ENCODE measurements at regions not wholly inside any gene's neighbourhood (a gene's known extent, or its start where the extent isn't known, plus 50 kb on each side); places are given as distances from the start of the nearest gene placed in this dataset.

DNA sequence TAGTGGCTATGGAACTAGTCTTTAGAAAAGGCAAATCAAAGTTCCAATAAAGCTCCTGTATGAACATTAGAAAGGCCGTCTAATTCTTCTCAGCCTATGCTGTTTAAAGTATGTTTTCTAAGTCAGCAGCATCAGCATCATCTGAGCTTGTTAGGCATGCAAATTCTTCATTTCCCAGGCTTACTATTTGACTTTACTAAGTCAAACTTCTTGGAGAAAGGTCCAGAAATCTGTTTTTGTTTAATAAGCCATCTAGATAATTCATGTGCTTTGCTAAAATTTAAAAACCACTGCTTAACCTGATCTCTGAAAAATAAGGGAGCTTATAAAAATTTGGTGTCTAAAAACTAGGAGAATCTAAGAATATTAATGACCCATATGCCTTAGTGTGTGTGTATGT is 200.2 kb upstream of the SGCD start:
- TF ChIP-seq, protein P1, sequence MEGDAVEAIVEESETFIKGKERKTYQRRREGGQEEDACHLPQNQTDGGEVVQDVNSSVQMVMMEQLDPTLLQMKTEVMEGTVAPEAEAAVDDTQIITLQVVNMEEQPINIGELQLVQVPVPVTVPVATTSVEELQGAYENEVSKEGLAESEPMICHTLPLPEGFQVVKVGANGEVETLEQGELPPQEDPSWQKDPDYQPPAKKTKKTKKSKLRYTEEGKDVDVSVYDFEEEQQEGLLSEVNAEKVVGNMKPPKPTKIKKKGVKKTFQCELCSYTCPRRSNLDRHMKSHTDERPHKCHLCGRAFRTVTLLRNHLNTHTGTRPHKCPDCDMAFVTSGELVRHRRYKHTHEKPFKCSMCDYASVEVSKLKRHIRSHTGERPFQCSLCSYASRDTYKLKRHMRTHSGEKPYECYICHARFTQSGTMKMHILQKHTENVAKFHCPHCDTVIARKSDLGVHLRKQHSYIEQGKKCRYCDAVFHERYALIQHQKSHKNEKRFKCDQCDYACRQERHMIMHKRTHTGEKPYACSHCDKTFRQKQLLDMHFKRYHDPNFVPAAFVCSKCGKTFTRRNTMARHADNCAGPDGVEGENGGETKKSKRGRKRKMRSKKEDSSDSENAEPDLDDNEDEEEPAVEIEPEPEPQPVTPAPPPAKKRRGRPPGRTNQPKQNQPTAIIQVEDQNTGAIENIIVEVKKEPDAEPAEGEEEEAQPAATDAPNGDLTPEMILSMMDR (IDR thresholded peaks at IDR 0.05; ENCODE audit: low read length), result no peak
- no peak for TF ChIP-seq EZH2phosphoT487 (IDR thresholded peaks at IDR 0.05; ENCODE audit: low read length)

All from MM.1S (cell line).